GM12874 (cell line): ENCODE measurements at regions not wholly inside any gene's neighbourhood (a gene's known extent, or its start where the extent isn't known, plus 50 kb on each side); places are given as distances from the start of the nearest gene placed in this dataset.

Source experiments
- CTCF ChIP-seq: IDR thresholded peaks from 2 replicates; pipeline ENCODE4 v1.5.1; 2011; ENCODE audit warnings: low read depth, mild to moderate bottlenecking, control low read depth, low read length, moderate library complexity; ENCODE audit not compliant: insufficient read depth

GRCh38 chr22:44386386-44387035, 73.8 kb upstream of the SHISAL1 start:
- TF ChIP-seq CTCF, result no peak

- TF ChIP-seq CTCF, result no peak
Measured at GRCh38 chr22:44385781-44386180, 73.0 kb upstream of the SHISAL1 start.

GRCh38 chr22:44385296-44385610, 72.5 kb upstream of the SHISAL1 start:
- TF ChIP-seq CTCF, result no peak

- TF ChIP-seq CTCF, result no peak
Measured at GRCh38 chr22:44384563-44385295, 72.0 kb upstream of the SHISAL1 start.

GRCh38 chr22:44383652-44384562, 71.2 kb upstream of the SHISAL1 start:
- TF ChIP-seq CTCF, result no peak

- TF ChIP-seq CTCF, result no peak
Measured at GRCh38 chr22:44383064-44383575, 70.4 kb upstream of the SHISAL1 start.
